Astrocyte (in vitro differentiated cells and primary cell): ENCODE measurements at regions not wholly inside any gene's neighbourhood (a gene's known extent, or its start where the extent isn't known, plus 50 kb on each side); places are given as distances from the start of the nearest gene placed in this dataset.

Source experiments
- DNase-seq: peaks from one replicate; pipeline ENCODE4 v3.0.0-alpha.2; 2010; ENCODE audit warnings: low read depth
- FAIRE-seq: peaks from 2 replicates; lab custom pipeline; 2011; peaks lifted over from hg19 to GRCh38; lab: Jason Lieb, UNC
- H2AFZ ChIP-seq: 2 replicates; pipeline ENCODE4 v1.6.0; 2012; ENCODE audit warnings: low read depth, low read length, inconsistent platforms
- H3K27ac ChIP-seq: 2 replicates; pipeline ENCODE4 v1.5.1; 2011; ENCODE audit warnings: low read depth, low read length, inconsistent platforms
- H3K27me3 ChIP-seq: 2 replicates; pipeline ENCODE4 v1.6.0; 2011; ENCODE audit warnings: low read length, inconsistent platforms; ENCODE audit not compliant: insufficient read depth
- H3K36me3 ChIP-seq: 2 replicates; pipeline ENCODE4 v1.5.1; 2011; ENCODE audit warnings: low read length, inconsistent platforms; ENCODE audit not compliant: insufficient read depth
- H3K4me1 ChIP-seq: 2 replicates; pipeline ENCODE4 v1.5.1; 2011; ENCODE audit warnings: low read length, inconsistent platforms; ENCODE audit not compliant: insufficient read depth
- H3K4me2 ChIP-seq: 2 replicates; pipeline ENCODE4 v1.6.0; 2012; ENCODE audit warnings: low read length, inconsistent platforms
- H3K4me3 ChIP-seq: 2 replicates; pipeline ENCODE4 v1.5.1; 2011; ENCODE audit warnings: low read depth, mild to moderate bottlenecking, low read length, inconsistent platforms; ENCODE audit not compliant: insufficient read depth
- H3K79me2 ChIP-seq: 2 replicates; pipeline ENCODE4 v1.6.0; 2012; ENCODE audit warnings: mild to moderate bottlenecking, low read length, inconsistent platforms; ENCODE audit not compliant: insufficient read depth
- H3K9ac ChIP-seq: 2 replicates; pipeline ENCODE4 v1.6.0; 2012; ENCODE audit warnings: mild to moderate bottlenecking, low read length, inconsistent platforms
- H3K9me3 ChIP-seq: 2 replicates; pipeline ENCODE4 v1.5.1; 2012; ENCODE audit warnings: low read depth, mild to moderate bottlenecking, low read length, inconsistent platforms; ENCODE audit not compliant: insufficient read depth
- H4K20me1 ChIP-seq: 2 replicates; pipeline ENCODE4 v1.6.0; 2012; ENCODE audit warnings: low read length, inconsistent platforms; ENCODE audit not compliant: insufficient read depth
- H3K27ac Mint-ChIP-seq: one replicate; pipeline ENCODE4 v1.8.0; 2021; ENCODE audit warnings: mild to moderate bottlenecking, mixed read lengths; ENCODE audit not compliant: unreplicated experiment
- H3K27me3 Mint-ChIP-seq: one replicate; pipeline ENCODE4 v1.8.0; 2021; ENCODE audit warnings: low read depth, mixed read lengths; ENCODE audit not compliant: unreplicated experiment
- H3K36me3 Mint-ChIP-seq: one replicate; pipeline ENCODE4 v1.8.0; 2021; ENCODE audit warnings: low read depth, mixed read lengths; ENCODE audit not compliant: unreplicated experiment
- H3K4me1 Mint-ChIP-seq: one replicate; pipeline ENCODE4 v1.8.0; 2021; ENCODE audit warnings: low read depth, mixed read lengths; ENCODE audit not compliant: unreplicated experiment
- H3K4me3 Mint-ChIP-seq: one replicate; pipeline ENCODE4 v1.8.0; 2021; ENCODE audit warnings: mild to moderate bottlenecking, moderate library complexity, mixed read lengths; ENCODE audit not compliant: unreplicated experiment
- H3K9me3 Mint-ChIP-seq: one replicate; pipeline ENCODE4 v1.8.0; 2021; ENCODE audit warnings: mild to moderate bottlenecking, mixed read lengths; ENCODE audit not compliant: unreplicated experiment
- CTCF ChIP-seq: IDR thresholded peaks from 2 replicates; pipeline ENCODE4 v1.5.1; 2011; ENCODE audit warnings: low read depth, mild to moderate bottlenecking, inconsistent platforms, low read length, moderate library complexity; ENCODE audit not compliant: insufficient read depth
- EZH2 ChIP-seq: IDR thresholded peaks from 2 replicates; pipeline ENCODE4 v1.6.1; 2012; ENCODE audit warnings: mild to moderate bottlenecking, low read length, inconsistent platforms; ENCODE audit not compliant: insufficient read depth

GRCh38 chr4:34138385-34138784, 2105.9 kb downstream of the ARAP2 start:
- FAIRE-seq (no peak), DNase-seq (no peak)
- H3K4me3 Mint-ChIP-seq: no peak overlapping the region
- Histone ChIP-seq H3K27ac (no peak overlapping the region), H4K20me1 (no peaks in the 10 kb centered on the region), H3K27me3 (no peaks in the 10 kb centered on the region), H3K4me1 (no peaks in the 10 kb centered on the region), H3K9ac (no peak overlapping the region), H3K4me2 (no peak overlapping the region), H3K9me3 (no peaks in the 10 kb centered on the region), H3K79me2 (no peaks in the 10 kb centered on the region), H2AFZ (no peak overlapping the region), H3K36me3 (no peaks in the 10 kb centered on the region), H3K4me3 (no peak overlapping the region)
- no peak for TF ChIP-seq CTCF
- TF ChIP-seq EZH2: no peak
- no peak overlapping the region for H3K27ac Mint-ChIP-seq
- H3K9me3 Mint-ChIP-seq: no peaks in the 10 kb centered on the region
- no peaks in the 10 kb centered on the region for H3K4me1 Mint-ChIP-seq
- H3K36me3 Mint-ChIP-seq: no peaks in the 10 kb centered on the region
- no peaks in the 10 kb centered on the region for H3K27me3 Mint-ChIP-seq

GRCh38 chr4:34139346-34139745, 2105.0 kb downstream of the ARAP2 start:
- Histone ChIP-seq H3K9ac (no peak overlapping the region), H2AFZ (no peak overlapping the region), H3K79me2 (no peaks in the 10 kb centered on the region), H3K4me3 (no peak overlapping the region), H3K27ac (no peak overlapping the region), H3K9me3 (no peaks in the 10 kb centered on the region), H3K4me1 (no peaks in the 10 kb centered on the region), H3K4me2 (no peak overlapping the region), H3K36me3 (no peaks in the 10 kb centered on the region), H3K27me3 (no peaks in the 10 kb centered on the region), H4K20me1 (no peaks in the 10 kb centered on the region)
- Mint-ChIP-seq H3K27me3 (no peaks in the 10 kb centered on the region), H3K4me3 (no peak overlapping the region), H3K36me3 (no peaks in the 10 kb centered on the region), H3K27ac (no peak overlapping the region), H3K4me1 (no peaks in the 10 kb centered on the region), H3K9me3 (no peaks in the 10 kb centered on the region)
- TF ChIP-seq CTCF: no peak
- TF ChIP-seq EZH2: no peak
- no peak for DNase-seq
- FAIRE-seq: no peak

- Mint-ChIP-seq H3K36me3 (no peaks in the 10 kb centered on the region), H3K9me3 (no peaks in the 10 kb centered on the region), H3K4me3 (no peak overlapping the region), H3K4me1 (no peaks in the 10 kb centered on the region), H3K27me3 (no peaks in the 10 kb centered on the region), H3K27ac (no peak overlapping the region)
- Histone ChIP-seq H3K27ac (no peak overlapping the region), H3K9ac (no peak overlapping the region), H3K79me2 (no peaks in the 10 kb centered on the region), H2AFZ (no peak overlapping the region), H3K36me3 (no peaks in the 10 kb centered on the region), H3K4me1 (no peaks in the 10 kb centered on the region), H3K4me2 (no peak overlapping the region), H3K4me3 (no peak overlapping the region), H4K20me1 (no peaks in the 10 kb centered on the region), H3K9me3 (no peaks in the 10 kb centered on the region), H3K27me3 (no peaks in the 10 kb centered on the region)
- DNase-seq (no peak), FAIRE-seq (no peak)
- TF ChIP-seq EZH2 (no peak), CTCF (no peak)
Observed at GRCh38 chr4:34148322-34148908, 2095.9 kb downstream of the ARAP2 start.
